ENCODE measurements at regions not wholly inside any gene's neighbourhood (a gene's known extent, or its start where the extent isn't known, plus 50 kb on each side); places are given as distances from the start of the nearest gene placed in this dataset.
"Not testable (repeated sequence)": the region's sequence is repeated elsewhere in the genome, so short reads cannot be mapped to it uniquely, and the experiment has no call there.

GRCh38 chr10:53430974-53431373 is 658.4 kb upstream of the MBL2 start:
- DNase-seq (ENCODE audit: low read depth) = no peak

- no peak for DNase-seq (ENCODE audit: low read depth)
Observed at GRCh38 chr10:53430127-53430891, 657.7 kb upstream of the MBL2 start.

- DNase-seq (ENCODE audit: low read depth) = no peak
Observed at GRCh38 chr10:53422223-53422888, 649.8 kb upstream of the MBL2 start.

- no peak for DNase-seq (ENCODE audit: low read depth)
Observed at GRCh38 chr10:53412651-53413050, 640.1 kb upstream of the MBL2 start.

- no peak for DNase-seq (ENCODE audit: low read depth)
Observed at GRCh38 chr10:53406532-53406931, 633.9 kb upstream of the MBL2 start.

- DNase-seq (ENCODE audit: low read depth) = no peak
Observed at GRCh38 chr10:53403688-53404087, 631.1 kb upstream of the MBL2 start.

GRCh38 chr10:53402594-53402993 is 630.0 kb upstream of the MBL2 start:
- DNase-seq (ENCODE audit: low read depth) = no peak

GRCh38 chr10:53401536-53401935 is 629.0 kb upstream of the MBL2 start:
- no peak for DNase-seq (ENCODE audit: low read depth)

- no peak for DNase-seq (ENCODE audit: low read depth)
Observed at GRCh38 chr10:53396876-53397275, 624.3 kb upstream of the MBL2 start.

GRCh38 chr10:53395449-53395848 is 622.9 kb upstream of the MBL2 start:
- no peak for DNase-seq (ENCODE audit: low read depth)

GRCh38 chr10:53387562-53387961 is 615.0 kb upstream of the MBL2 start:
- no peak for DNase-seq (ENCODE audit: low read depth)

- DNase-seq (ENCODE audit: low read depth) = no peak
Observed at GRCh38 chr10:53382543-53382942, 610.0 kb upstream of the MBL2 start.

- no peak for DNase-seq (ENCODE audit: low read depth)
Observed at GRCh38 chr10:53379956-53380355, 607.4 kb upstream of the MBL2 start.

- DNase-seq (ENCODE audit: low read depth) = no peak
Observed at GRCh38 chr10:53370347-53370746, 597.8 kb upstream of the MBL2 start.

- DNase-seq (ENCODE audit: low read depth) = no peak
Observed at GRCh38 chr10:53361936-53362335, 589.4 kb upstream of the MBL2 start.

- no peak for DNase-seq (ENCODE audit: low read depth)
Observed at GRCh38 chr10:53361281-53361680, 588.7 kb upstream of the MBL2 start.

- DNase-seq (ENCODE audit: low read depth) = not testable (repeated sequence)
Observed at GRCh38 chr10:53358978-53359377, 586.4 kb upstream of the MBL2 start.

GRCh38 chr10:53358536-53358935 is 586.0 kb upstream of the MBL2 start:
- DNase-seq (ENCODE audit: low read depth) = no peak

GRCh38 chr10:53357587-53357986 is 585.0 kb upstream of the MBL2 start:
- DNase-seq (ENCODE audit: low read depth) = no peak

- DNase-seq (ENCODE audit: low read depth) = no peak
Observed at GRCh38 chr10:53356616-53357349, 584.2 kb upstream of the MBL2 start.

- not testable (repeated sequence) for DNase-seq (ENCODE audit: low read depth)
Observed at GRCh38 chr10:53342531-53342930, 569.9 kb upstream of the MBL2 start.

- DNase-seq (ENCODE audit: low read depth) = not testable (repeated sequence)
Observed at GRCh38 chr10:53338199-53338598, 565.6 kb upstream of the MBL2 start.
